GM21786 (cell line): ENCODE measurements at regions not wholly inside any gene's neighbourhood (a gene's known extent, or its start where the extent isn't known, plus 50 kb on each side); places are given as distances from the start of the nearest gene placed in this dataset.

Experiments used
- ATAC-seq: cut with Tn5 transposase; IDR thresholded peaks from one replicate; pipeline ENCODE4 v1.9.1; 2021; ENCODE audit not compliant: unreplicated experiment

GRCh38 chr11:112508750-112509149 lies 248.1 kb upstream of the PLET1 start:
- ATAC-seq = no peak

GRCh38 chr11:112509300-112509699 lies 248.6 kb upstream of the PLET1 start:
- ATAC-seq = no peak

- no peak for ATAC-seq
Observed at GRCh38 chr11:112511271-112511670, 250.6 kb upstream of the PLET1 start.

GRCh38 chr11:112511911-112512310 lies 251.3 kb upstream of the PLET1 start:
- no peak for ATAC-seq

- no peak for ATAC-seq
Observed at GRCh38 chr11:112513417-112513816, 252.8 kb upstream of the PLET1 start.

- ATAC-seq = no peak
Observed at GRCh38 chr11:112514011-112514740, 253.5 kb upstream of the PLET1 start.

GRCh38 chr11:112516261-112516660 lies 255.6 kb upstream of the PLET1 start:
- no peak for ATAC-seq

- no peak for ATAC-seq
Observed at GRCh38 chr11:112516755-112517154, 256.1 kb upstream of the PLET1 start.

- no peak for ATAC-seq
Observed at GRCh38 chr11:112518371-112518770, 257.7 kb upstream of the PLET1 start.

- ATAC-seq = no peak
Observed at GRCh38 chr11:112519751-112520150, 259.1 kb upstream of the PLET1 start.

GRCh38 chr11:112520354-112520753 lies 259.7 kb upstream of the PLET1 start:
- ATAC-seq = no peak

- ATAC-seq = no peak
Observed at GRCh38 chr11:112522536-112522935, 261.9 kb upstream of the PLET1 start.

- no peak for ATAC-seq
Observed at GRCh38 chr11:112523031-112523430, 262.4 kb upstream of the PLET1 start.

GRCh38 chr11:112523477-112523876 lies 262.8 kb upstream of the PLET1 start:
- ATAC-seq = no peak

- ATAC-seq = no peak
Observed at GRCh38 chr11:112523951-112524350, 263.3 kb upstream of the PLET1 start.

- no peak for ATAC-seq
Observed at GRCh38 chr11:112524798-112525197, 264.1 kb upstream of the PLET1 start.

- no peak for ATAC-seq
Observed at GRCh38 chr11:112525270-112525669, 264.6 kb upstream of the PLET1 start.

GRCh38 chr11:112525844-112526590 lies 265.4 kb upstream of the PLET1 start:
- no peak for ATAC-seq

GRCh38 chr11:112526699-112527416 lies 266.2 kb upstream of the PLET1 start:
- ATAC-seq = no peak

- no peak for ATAC-seq
Observed at GRCh38 chr11:112529071-112529470, 268.4 kb upstream of the PLET1 start.

GRCh38 chr11:112532506-112532905 lies 271.8 kb upstream of the PLET1 start:
- no peak for ATAC-seq

- ATAC-seq = no peak
Observed at GRCh38 chr11:112533682-112534081, 273.0 kb upstream of the PLET1 start.
